NCI-H2227 treated with DMSO at 0.1 percent for 48 hours (cell line): ENCODE measurements at regions not wholly inside any gene's neighbourhood (a gene's known extent, or its start where the extent isn't known, plus 50 kb on each side); places are given as distances from the start of the nearest gene placed in this dataset.

Source experiments
- DNase-seq: peaks from one replicate; lab custom pipeline; 2025; lab: John Stamatoyannopoulos, UW

GRCh38 chr4:151935411-151935810, 174.6 kb upstream of the GATB start:
- no peak for DNase-seq

- no peak for DNase-seq
Observed at GRCh38 chr4:151934766-151935165, 174.0 kb upstream of the GATB start.

GRCh38 chr4:151933122-151933827, 172.5 kb upstream of the GATB start:
- no peak for DNase-seq

- no peak for DNase-seq
Observed at GRCh38 chr4:151931563-151931962, 170.8 kb upstream of the GATB start.

- no peak for DNase-seq
Observed at GRCh38 chr4:151930372-151930771, 169.6 kb upstream of the GATB start.

- DNase-seq, result no peak
Observed at GRCh38 chr4:151928112-151928511, 167.3 kb upstream of the GATB start.

- no peak for DNase-seq
Observed at GRCh38 chr4:151922811-151923210, 162.0 kb upstream of the GATB start.

GRCh38 chr4:151922306-151922705, 161.5 kb upstream of the GATB start:
- no peak for DNase-seq

- DNase-seq, result no peak
Observed at GRCh38 chr4:151921811-151922210, 161.0 kb upstream of the GATB start.

- DNase-seq, result no peak
Observed at GRCh38 chr4:151921386-151921785, 160.6 kb upstream of the GATB start.

- DNase-seq, result no peak
Observed at GRCh38 chr4:151917145-151917734, 156.4 kb upstream of the GATB start.

GRCh38 chr4:151912632-151913031, 151.8 kb upstream of the GATB start:
- DNase-seq, result no peak

GRCh38 chr4:151911970-151912369, 151.2 kb upstream of the GATB start:
- DNase-seq, result no peak

GRCh38 chr4:151908734-151909497, 148.1 kb upstream of the GATB start:
- no peak for DNase-seq

GRCh38 chr4:151908201-151908600, 147.4 kb upstream of the GATB start:
- no peak for DNase-seq

GRCh38 chr4:151906438-151906837, 145.6 kb upstream of the GATB start:
- DNase-seq, result no peak

GRCh38 chr4:151905197-151905596, 144.4 kb upstream of the GATB start:
- DNase-seq, result no peak

GRCh38 chr4:151901631-151902030, 140.8 kb upstream of the GATB start:
- DNase-seq, result no peak

- no peak for DNase-seq
Observed at GRCh38 chr4:151896880-151897279, 136.1 kb upstream of the GATB start.

- no peak for DNase-seq
Observed at GRCh38 chr4:151895671-151896070, 134.9 kb upstream of the GATB start.

GRCh38 chr4:151894246-151894645, 133.4 kb upstream of the GATB start:
- DNase-seq, result no peak

GRCh38 chr4:151888367-151888866, 127.6 kb upstream of the GATB start:
- no peak for DNase-seq

- DNase-seq, result no peak
Observed at GRCh38 chr4:151887816-151888180, 127.0 kb upstream of the GATB start.
